ENCODE measurements at regions not wholly inside any gene's neighbourhood (a gene's known extent, or its start where the extent isn't known, plus 50 kb on each side); places are given as distances from the start of the nearest gene placed in this dataset.

GRCh38 chr4:12894062-12894461 is 590.1 kb downstream of the RAB28 start:
- no peak overlapping the region for H3K27ac Mint-ChIP-seq
- Histone ChIP-seq H3K79me2 (ENCODE audit: insufficient read depth, low read length) (no peaks in the 10 kb centered on the region), H3K27ac (ENCODE audit: low read depth in 1 of 2, low read length in 2 of 2) (no peak overlapping the region), H4K20me1 (ENCODE audit: insufficient read depth, low read length) (no peaks in the 10 kb centered on the region), H3K9me3 (replicated peaks in 1 of 2; ENCODE audit: control insufficient read depth in 1 of 2, insufficient read depth in 1 of 2, low read length in 2 of 2) (peaks cover 0 to 5% of the 10 kb centered on the region in 2 donors), H3K36me3 (replicated peaks in 1 of 2; ENCODE audit: control insufficient read depth in 1 of 2, insufficient read depth in 2 of 2, low read length in 2 of 2) (no peaks in the 10 kb centered on the region), H2AFZ (ENCODE audit: insufficient read depth, low read depth, low read length, poor library complexity, severe bottlenecking) (no peak overlapping the region), H3K27me3 (ENCODE audit: control insufficient read depth in 2 of 2, insufficient read depth in 2 of 2, low read length in 2 of 2) (no peaks in the 10 kb centered on the region), H3K9ac (ENCODE audit: insufficient read depth, low read length, poor library complexity, severe bottlenecking) (no peak overlapping the region), H3K4me1 (ENCODE audit: control insufficient read depth in 1 of 2, insufficient read depth in 2 of 2, low read length in 2 of 2) (no peaks in the 10 kb centered on the region), H3K4me2 (replicated peaks; ENCODE audit: extremely low read depth, low read length, poor library complexity, severe bottlenecking) (no peak overlapping the region), H3K4me3 (replicated peaks in 1 of 3; ENCODE audit: low read depth in 2 of 3, low read length in 3 of 3) (no peak overlapping the region)
- intact Hi-C loops (cut with micrococcal nuclease), result no loop called here
- no peak overlapping the region for H3K4me3 Mint-ChIP-seq
- no peak for TF ChIP-seq CTCF (IDR thresholded peaks at IDR 0.05)
- no peaks in the 10 kb centered on the region for H3K4me1 Mint-ChIP-seq
- WGBS (ENCODE audit: insufficient coverage), result no CpG with 5 or more reads among the region's 1 CpG
- no peaks in the 10 kb centered on the region for H3K36me3 Mint-ChIP-seq
- peaks cover 0 to 7% (median 5%) of the 10 kb centered on the region in 7 donors for H3K9me3 Mint-ChIP-seq
- no peaks in the 10 kb centered on the region for H3K27me3 Mint-ChIP-seq (ENCODE audit: low read depth in 3 of 3)
- DNase-seq, result no peak

- H3K4me3 ChIP-seq (replicated peaks in 1 of 3; ENCODE audit: low read depth in 2 of 3, low read length in 3 of 3), result no peak overlapping the region
- no peak overlapping the region for H3K27ac Mint-ChIP-seq
- 92% methylated on average over 3 of the region's 3 CpGs for whole genome bisulfite sequencing (ENCODE audit: insufficient coverage)
- no peaks in the 10 kb centered on the region for H3K36me3 ChIP-seq (replicated peaks in 1 of 2; ENCODE audit: control insufficient read depth in 1 of 2, insufficient read depth in 2 of 2, low read length in 2 of 2)
- no peaks in the 10 kb centered on the region for H3K4me1 Mint-ChIP-seq
- peaks cover 3 to 20% (median 11%) of the 10 kb centered on the region in 7 donors for H3K9me3 Mint-ChIP-seq
- no peaks in the 10 kb centered on the region for H3K4me1 ChIP-seq (ENCODE audit: control insufficient read depth in 1 of 2, insufficient read depth in 2 of 2, low read length in 2 of 2)
- H4K20me1 ChIP-seq (ENCODE audit: insufficient read depth, low read length), result no peaks in the 10 kb centered on the region
- no peaks in the 10 kb centered on the region for H3K27me3 ChIP-seq (ENCODE audit: control insufficient read depth in 2 of 2, insufficient read depth in 2 of 2, low read length in 2 of 2)
- H3K36me3 Mint-ChIP-seq, result no peaks in the 10 kb centered on the region
- no peaks in the 10 kb centered on the region for H3K79me2 ChIP-seq (ENCODE audit: insufficient read depth, low read length)
- H3K9me3 ChIP-seq (replicated peaks in 1 of 2; ENCODE audit: control insufficient read depth in 1 of 2, insufficient read depth in 1 of 2, low read length in 2 of 2), result peaks cover 0 to 6% of the 10 kb centered on the region in 2 donors
- H3K4me3 Mint-ChIP-seq, result no peak overlapping the region
- TF ChIP-seq CTCF (IDR thresholded peaks at IDR 0.05), result no peak
- no peak for DNase-seq
- no peak overlapping the region for H3K4me2 ChIP-seq (replicated peaks; ENCODE audit: extremely low read depth, low read length, poor library complexity, severe bottlenecking)
- no peak overlapping the region for H3K9ac ChIP-seq (ENCODE audit: insufficient read depth, low read length, poor library complexity, severe bottlenecking)
- H3K27ac ChIP-seq (ENCODE audit: low read depth in 1 of 2, low read length in 2 of 2), result no peak overlapping the region
- no peaks in the 10 kb centered on the region for H3K27me3 Mint-ChIP-seq (ENCODE audit: low read depth in 3 of 3)
- intact Hi-C loops (cut with micrococcal nuclease), result no loop called here
- H2AFZ ChIP-seq (ENCODE audit: insufficient read depth, low read depth, low read length, poor library complexity, severe bottlenecking), result no peak overlapping the region
Observed at GRCh38 chr4:12889054-12889453, 595.1 kb downstream of the RAB28 start.
